ENCODE measurements at regions not wholly inside any gene's neighbourhood (a gene's known extent, or its start where the extent isn't known, plus 50 kb on each side); places are given as distances from the start of the nearest gene placed in this dataset.

- TF ChIP-seq SP2 (IDR thresholded peaks at IDR 0.05; ENCODE audit: low read length) (no peak), TAF1 (IDR thresholded peaks at IDR 0.05; ENCODE audit: low read depth, low read length) (no peak), KDM4A (IDR thresholded peaks at IDR 0.05; ENCODE audit: low read depth, low read length, severe bottlenecking) (no peak), KDM5A (IDR thresholded peaks at IDR 0.05; ENCODE audit: low read length) (no peak), BRCA1 (IDR thresholded peaks at IDR 0.05; ENCODE audit: low read depth, low read length) (no peak), SAP30 (IDR thresholded peaks at IDR 0.05; ENCODE audit: insufficient read depth, insufficient replicate concordance, low read length) (no peak), SUZ12 (IDR thresholded peaks at IDR 0.05; ENCODE audit: low read length) (no peak)
These were observed 99.3 kb upstream of the SOX9 start (continued) for GRCh38 chr17:72021417-72022041.
